ENCODE measurements at regions not wholly inside any gene's neighbourhood (a gene's known extent, or its start where the extent isn't known, plus 50 kb on each side); places are given as distances from the start of the nearest gene placed in this dataset.

GRCh38 chr2:47310801-47311560, 58.1 kb upstream of the EPCAM start:
- H3K4me3 ChIP-seq: no peak overlapping the region
- intact Hi-C loops (cut with DNase I): no loop called here
- no peaks in the 10 kb centered on the region for H3K27me3 ChIP-seq
- ATAC-seq: peak; percentile 59
- no peak for TF ChIP-seq CTCF (IDR thresholded peaks at IDR 0.05)
- no peaks in the 10 kb centered on the region for H3K36me3 ChIP-seq
- H3K9me3 ChIP-seq: no peaks in the 10 kb centered on the region
- peak overlapping the region; percentile 13 for H3K27ac ChIP-seq
- no peak for DNase-seq
- H3K4me1 ChIP-seq: peaks cover 17% of the 10 kb centered on the region

- ATAC-seq (peak; percentile 64), DNase-seq (no peak)
- Histone ChIP-seq H3K27me3 (no peaks in the 10 kb centered on the region), H3K4me3 (no peak overlapping the region), H3K9me3 (no peaks in the 10 kb centered on the region), H3K36me3 (no peaks in the 10 kb centered on the region), H3K27ac (peak overlapping the region; percentile 13), H3K4me1 (peaks cover 17% of the 10 kb centered on the region)
- intact Hi-C loops (cut with DNase I): no loop called here
- TF ChIP-seq CTCF (IDR thresholded peaks at IDR 0.05): no peak
Observed at GRCh38 chr2:47309952-47310800, 58.9 kb upstream of the EPCAM start.

- DNase-seq (no peak), ATAC-seq (no peak)
- Histone ChIP-seq H3K27me3 (no peaks in the 10 kb centered on the region), H3K27ac (no peak overlapping the region), H3K4me3 (no peak overlapping the region), H3K9me3 (no peaks in the 10 kb centered on the region), H3K36me3 (no peaks in the 10 kb centered on the region), H3K4me1 (peaks cover 17% of the 10 kb centered on the region)
- no peak for TF ChIP-seq CTCF (IDR thresholded peaks at IDR 0.05)
- intact Hi-C loops (cut with DNase I): no loop called here
Observed at GRCh38 chr2:47309472-47309951, 59.6 kb upstream of the EPCAM start.

GRCh38 chr2:47307066-47307465, 62.0 kb upstream of the EPCAM start:
- ATAC-seq: no peak
- H3K4me3 ChIP-seq: no peak overlapping the region
- H3K27ac ChIP-seq: no peak overlapping the region
- no peaks in the 10 kb centered on the region for H3K27me3 ChIP-seq
- intact Hi-C loops (cut with DNase I): no loop called here
- no peak for DNase-seq
- no peaks in the 10 kb centered on the region for H3K9me3 ChIP-seq
- peaks cover 17% of the 10 kb centered on the region for H3K4me1 ChIP-seq
- H3K36me3 ChIP-seq: no peaks in the 10 kb centered on the region
- no peak for TF ChIP-seq CTCF (IDR thresholded peaks at IDR 0.05)

- no peak overlapping the region for H3K4me3 ChIP-seq
- DNase-seq: no peak
- no peak for ATAC-seq
- H3K9me3 ChIP-seq: no peaks in the 10 kb centered on the region
- TF ChIP-seq CTCF (IDR thresholded peaks at IDR 0.05): no peak
- intact Hi-C loops (cut with DNase I): no loop called here
- no peaks in the 10 kb centered on the region for H3K27me3 ChIP-seq
- H3K4me1 ChIP-seq: peaks cover 6% of the 10 kb centered on the region
- H3K36me3 ChIP-seq: no peaks in the 10 kb centered on the region
- H3K27ac ChIP-seq: no peak overlapping the region
Observed at GRCh38 chr2:47304654-47305053, 64.5 kb upstream of the EPCAM start.
